KMS-11 (cell line): ENCODE measurements at regions not wholly inside any gene's neighbourhood (a gene's known extent, or its start where the extent isn't known, plus 50 kb on each side); places are given as distances from the start of the nearest gene placed in this dataset.

Experiments
- H2AFZ ChIP-seq: fragments of 200-600 bp; sonication (generic); 2 replicates; pipeline ENCODE4 v1.6.1; 2016; ENCODE audit warnings: antibody characterized with exemption, mixed run types, low read depth
- H3K27ac ChIP-seq: fragments of 200-600 bp; sonication (generic); 2 replicates; pipeline ENCODE4 v1.6.1; 2016; ENCODE audit warnings: mild to moderate bottlenecking, mixed run types
- H3K27me3 ChIP-seq: fragments of 200-600 bp; sonication (generic); 2 replicates; pipeline ENCODE4 v1.6.1; 2017; ENCODE audit warnings: mild to moderate bottlenecking, low read depth, mixed run types, moderate library complexity; ENCODE audit not compliant: insufficient read depth
- H3K36me3 ChIP-seq: fragments of 200-600 bp; sonication (generic); 2 replicates; pipeline ENCODE4 v1.6.1; 2017; ENCODE audit warnings: mild to moderate bottlenecking, mixed run types; ENCODE audit not compliant: insufficient read depth
- H3K4me1 ChIP-seq: fragments of 200-600 bp; sonication (generic); 2 replicates; pipeline ENCODE4 v1.6.1; 2016; ENCODE audit warnings: mild to moderate bottlenecking, low read depth, mixed run types; ENCODE audit not compliant: poor library complexity, severe bottlenecking
- H3K4me2 ChIP-seq: fragments of 200-600 bp; sonication (generic); 2 replicates; pipeline ENCODE4 v1.7.0; 2016; ENCODE audit warnings: mild to moderate bottlenecking, mixed run types
- H3K4me3 ChIP-seq: fragments of 200-600 bp; sonication (generic); IDR thresholded peaks from 2 replicates; pipeline ENCODE4 v1.6.1; 2017; ENCODE audit warnings: low read depth, low read length, mixed read lengths; ENCODE audit not compliant: insufficient read depth
- H3K79me2 ChIP-seq: fragments of 200-600 bp; sonication (generic); 2 replicates; pipeline ENCODE4 v1.6.1; 2016; ENCODE audit warnings: low read depth, mixed run types; ENCODE audit not compliant: insufficient read depth
- H3K9ac ChIP-seq: fragments of 200-600 bp; sonication (generic); 2 replicates; pipeline ENCODE4 v1.6.1; 2016; ENCODE audit warnings: mild to moderate bottlenecking, mixed run types
- H4K20me1 ChIP-seq: fragments of 200-600 bp; sonication (generic); 2 replicates; pipeline ENCODE4 v1.6.1; 2016; ENCODE audit warnings: mild to moderate bottlenecking, mixed run types; ENCODE audit not compliant: insufficient read depth
- CTCF ChIP-seq: fragments of 200-600 bp; sonication (generic); conservative IDR thresholded peaks from 2 replicates; pipeline ENCODE4 v1.6.1; 2017; ENCODE audit warnings: low read depth, mild to moderate bottlenecking, antibody characterized with exemption, low read length, moderate library complexity, mixed read lengths

- Histone ChIP-seq H3K4me2 (no peak overlapping the region), H3K4me3 (no peak overlapping the region), H3K27me3 (no peaks in the 10 kb centered on the region), H3K79me2 (no peaks in the 10 kb centered on the region), H2AFZ (no peak overlapping the region), H3K27ac (no peak overlapping the region), H4K20me1 (no peaks in the 10 kb centered on the region), H3K9ac (no peak overlapping the region), H3K36me3 (no peaks in the 10 kb centered on the region), H3K4me1 (no peaks in the 10 kb centered on the region)
- no peak for TF ChIP-seq CTCF
These were observed 147.2 kb upstream of the TWIST2 start for GRCh38 chr2:238700506-238701340.

GRCh38 chr2:238701341-238702206 is 146.3 kb upstream of the TWIST2 start:
- no peak overlapping the region for H2AFZ ChIP-seq
- H3K4me1 ChIP-seq, result no peaks in the 10 kb centered on the region
- no peaks in the 10 kb centered on the region for H3K36me3 ChIP-seq
- no peaks in the 10 kb centered on the region for H3K27me3 ChIP-seq
- no peak overlapping the region for H3K9ac ChIP-seq
- no peaks in the 10 kb centered on the region for H4K20me1 ChIP-seq
- H3K4me2 ChIP-seq, result no peak overlapping the region
- TF ChIP-seq CTCF, result no peak
- H3K4me3 ChIP-seq, result no peak overlapping the region
- no peak overlapping the region for H3K27ac ChIP-seq
- no peaks in the 10 kb centered on the region for H3K79me2 ChIP-seq

GRCh38 chr2:238702276-238703052 is 145.4 kb upstream of the TWIST2 start:
- Histone ChIP-seq H3K36me3 (no peaks in the 10 kb centered on the region), H3K4me2 (no peak overlapping the region), H3K79me2 (no peaks in the 10 kb centered on the region), H3K9ac (no peak overlapping the region), H4K20me1 (no peaks in the 10 kb centered on the region), H2AFZ (no peak overlapping the region), H3K4me1 (no peaks in the 10 kb centered on the region), H3K27ac (no peak overlapping the region), H3K4me3 (no peak overlapping the region), H3K27me3 (no peaks in the 10 kb centered on the region)
- no peak for TF ChIP-seq CTCF

GRCh38 chr2:238703053-238703415 is 144.9 kb upstream of the TWIST2 start:
- H3K27me3 ChIP-seq, result no peaks in the 10 kb centered on the region
- H3K36me3 ChIP-seq, result no peaks in the 10 kb centered on the region
- no peaks in the 10 kb centered on the region for H3K79me2 ChIP-seq
- H3K27ac ChIP-seq, result no peak overlapping the region
- H3K9ac ChIP-seq, result no peak overlapping the region
- no peak for TF ChIP-seq CTCF
- no peak overlapping the region for H3K4me3 ChIP-seq
- H3K4me1 ChIP-seq, result no peaks in the 10 kb centered on the region
- H4K20me1 ChIP-seq, result no peaks in the 10 kb centered on the region
- H3K4me2 ChIP-seq, result no peak overlapping the region
- no peak overlapping the region for H2AFZ ChIP-seq
